ENCODE measurements at regions not wholly inside any gene's neighbourhood (a gene's known extent, or its start where the extent isn't known, plus 50 kb on each side); places are given as distances from the start of the nearest gene placed in this dataset.

DNA sequence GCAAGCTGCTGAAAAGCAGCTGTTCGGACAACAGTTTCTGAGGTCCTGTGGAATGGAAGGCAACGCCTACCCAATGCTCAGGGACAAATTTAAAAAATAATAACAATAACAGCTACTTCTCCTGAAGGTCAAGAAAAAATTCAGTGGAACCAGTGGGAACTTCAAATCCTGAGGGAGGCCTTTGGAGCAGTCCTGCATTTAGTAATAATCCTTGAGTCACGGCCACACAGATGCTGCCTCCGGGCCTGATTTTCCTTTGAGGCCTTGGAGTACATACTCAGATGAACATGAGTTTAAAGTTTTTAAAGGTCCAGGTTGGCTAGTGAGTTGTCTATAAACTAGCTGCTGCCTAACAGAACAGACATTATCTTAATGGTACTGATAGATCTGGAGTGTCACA, 268.0 kb downstream of the MSRB3 start:
- no peaks in the 10 kb centered on the region for H3K36me3 ChIP-seq (ENCODE audit: control insufficient read depth in 4 of 4, insufficient read depth in 4 of 4, low read length in 3 of 4)
- CTCF ChIA-PET: interaction anchor here (1.2 to 2.0 kb wide), 4 partner anchors 10 to 171 kb away, joined by 3 to 12 read pairs (median 4); no protein-coding TSS in a partner anchor
- H3K27ac ChIP-seq (ENCODE audit: insufficient read depth in 1 of 2, low read depth in 1 of 2, low read length in 2 of 2, poor library complexity in 1 of 2, severe bottlenecking in 2 of 2): no peak overlapping the region
- H3K4me1 ChIP-seq (ENCODE audit: control extremely low read depth in 1 of 4, control insufficient read depth in 4 of 4, insufficient read depth in 4 of 4, low read length in 3 of 4): no peaks in the 10 kb centered on the region
- H3K4me3 ChIP-seq (ENCODE audit: control insufficient read depth in 1 of 7, extremely low read depth in 1 of 7, insufficient read depth in 4 of 7, low read depth in 2 of 7, low read length in 6 of 7): no peak overlapping the region
- no peak for DNase-seq
- H3K9me3 ChIP-seq (ENCODE audit: control extremely low read depth in 1 of 5, control insufficient read depth in 4 of 5, insufficient read depth in 2 of 5, low read depth in 1 of 5, low read length in 4 of 5): peaks cover 0 to 5% (median 0%) of the 10 kb centered on the region in 5 experiments
- no peaks in the 10 kb centered on the region for H3K27me3 ChIP-seq (replicated peaks in 2 of 5; ENCODE audit: control insufficient read depth in 4 of 5, insufficient read depth in 5 of 5, low read length in 4 of 5)
- POLR2A ChIA-PET: no interaction called here
- 100% methylated on average over 4 of the region's 4 CpGs for WGBS (ENCODE audit: insufficient coverage)

DNA sequence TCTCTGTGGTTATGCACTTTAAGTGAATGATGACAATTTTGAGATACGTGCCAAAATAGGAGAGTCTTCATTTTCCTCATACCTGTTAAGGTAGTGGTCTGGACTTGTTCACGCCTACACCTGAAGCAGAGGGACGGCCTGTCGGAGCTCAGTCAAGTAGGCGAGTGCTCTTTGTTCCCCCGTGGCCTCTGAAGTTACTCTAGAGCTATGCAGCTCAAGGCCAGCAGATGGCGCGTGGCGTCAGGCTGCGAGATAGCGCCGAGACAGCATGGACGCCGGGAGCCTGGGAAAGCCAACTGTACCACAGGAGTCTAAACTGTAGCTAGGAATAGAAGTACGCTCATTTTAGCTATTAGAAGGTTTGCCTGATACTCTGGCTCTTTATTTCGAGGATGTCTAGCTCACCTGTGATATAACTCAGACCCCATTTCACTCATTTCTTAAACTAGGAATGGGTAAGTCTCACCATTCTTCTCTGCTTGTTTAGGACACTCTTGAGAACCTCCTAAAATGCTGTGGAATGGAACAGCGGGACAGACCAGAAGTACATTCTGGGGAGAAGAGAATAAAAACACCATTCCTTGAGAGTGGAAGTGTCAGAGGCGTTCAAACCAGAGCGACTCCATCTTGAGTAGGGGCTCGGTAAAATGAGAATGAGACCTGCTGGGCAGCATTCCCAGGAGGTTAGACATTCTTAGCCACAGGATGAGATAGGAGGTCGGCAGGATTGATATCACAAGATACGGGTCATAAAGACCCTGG, 267.4 kb upstream of the HMGA2 start:
- no peaks in the 10 kb centered on the region for H3K27me3 ChIP-seq (replicated peaks in 2 of 5; ENCODE audit: control insufficient read depth in 4 of 5, insufficient read depth in 5 of 5, low read length in 4 of 5)
- no peak overlapping the region for H3K27ac ChIP-seq (ENCODE audit: insufficient read depth in 1 of 2, low read depth in 1 of 2, low read length in 2 of 2, poor library complexity in 1 of 2, severe bottlenecking in 2 of 2)
- H3K36me3 ChIP-seq (ENCODE audit: control insufficient read depth in 4 of 4, insufficient read depth in 4 of 4, low read length in 3 of 4): no peaks in the 10 kb centered on the region
- ChIA-PET CTCF (interaction anchor here (0.6 to 2.0 kb wide), 24 partner anchors 9 to 479 kb away, joined by 3 to 12 read pairs (median 4); no protein-coding TSS in a partner anchor), POLR2A (interaction anchor here (0.5 kb wide), 1 partner anchor 1131 kb away, joined by 3 read pairs; no protein-coding TSS in a partner anchor)
- H3K9me3 ChIP-seq (ENCODE audit: control extremely low read depth in 1 of 5, control insufficient read depth in 4 of 5, insufficient read depth in 2 of 5, low read depth in 1 of 5, low read length in 4 of 5): peaks cover 0 to 3% (median 0%) of the 10 kb centered on the region in 5 experiments
- 33% methylated on average over 20 of the region's 22 CpGs for WGBS (ENCODE audit: insufficient coverage)
- peak; percentile 74 to 83 (median 77) for DNase-seq
- peaks cover 0 to 2% (median 1%) of the 10 kb centered on the region in 4 experiments for H3K4me1 ChIP-seq (ENCODE audit: control extremely low read depth in 1 of 4, control insufficient read depth in 4 of 4, insufficient read depth in 4 of 4, low read length in 3 of 4)
- H3K4me3 ChIP-seq (ENCODE audit: control insufficient read depth in 1 of 7, extremely low read depth in 1 of 7, insufficient read depth in 4 of 7, low read depth in 2 of 7, low read length in 6 of 7): peak overlapping the region in 2 of 7 experiments; percentile 23 to 44

DNA sequence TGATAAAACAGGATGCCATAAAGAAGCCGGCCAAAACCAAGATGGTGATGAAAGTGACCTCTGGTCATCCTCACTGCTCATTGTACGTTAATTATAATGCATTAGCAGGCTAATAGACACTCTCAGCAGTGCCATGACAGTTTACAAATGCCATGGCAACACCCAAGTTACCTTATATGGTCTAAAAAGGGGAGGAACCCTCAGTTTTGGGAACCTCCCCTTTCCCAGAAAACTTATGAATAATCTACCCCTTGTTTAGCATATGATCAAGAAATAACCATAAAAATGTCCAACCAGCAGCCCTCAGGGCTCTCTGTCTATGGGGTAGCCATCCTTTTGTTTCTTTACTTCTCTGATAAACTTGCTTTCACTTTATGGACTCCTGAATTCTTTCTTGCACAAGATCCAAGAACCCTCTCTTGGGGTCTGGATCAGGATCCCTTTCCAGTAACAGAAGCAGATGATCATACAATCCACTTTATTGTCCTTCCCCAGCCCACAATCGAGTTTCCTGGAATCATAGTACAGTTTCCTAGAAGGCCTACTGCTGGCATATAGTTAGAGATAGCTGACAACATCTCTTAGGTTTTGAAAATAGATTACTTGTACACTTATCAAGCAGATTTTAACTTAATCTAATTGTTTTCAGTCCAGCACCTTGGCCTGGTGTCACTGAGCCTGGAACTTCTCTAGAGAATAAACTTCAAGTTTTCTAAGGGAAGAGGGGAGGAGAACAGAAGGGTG, 266.7 kb upstream of the HMGA2 start:
- DNase-seq: peak in 1 of 3 donors; percentile 6
- Histone ChIP-seq H3K27me3 (replicated peaks in 2 of 5; ENCODE audit: control insufficient read depth in 4 of 5, insufficient read depth in 5 of 5, low read length in 4 of 5) (no peaks in the 10 kb centered on the region), H3K36me3 (ENCODE audit: control insufficient read depth in 4 of 4, insufficient read depth in 4 of 4, low read length in 3 of 4) (no peaks in the 10 kb centered on the region), H3K9me3 (ENCODE audit: control extremely low read depth in 1 of 5, control insufficient read depth in 4 of 5, insufficient read depth in 2 of 5, low read depth in 1 of 5, low read length in 4 of 5) (peaks cover 0 to 3% (median 0%) of the 10 kb centered on the region in 5 experiments), H3K4me1 (ENCODE audit: control extremely low read depth in 1 of 4, control insufficient read depth in 4 of 4, insufficient read depth in 4 of 4, low read length in 3 of 4) (peaks cover 0 to 2% (median 1%) of the 10 kb centered on the region in 4 experiments), H3K27ac (ENCODE audit: insufficient read depth in 1 of 2, low read depth in 1 of 2, low read length in 2 of 2, poor library complexity in 1 of 2, severe bottlenecking in 2 of 2) (no peak overlapping the region), H3K4me3 (ENCODE audit: control insufficient read depth in 1 of 7, extremely low read depth in 1 of 7, insufficient read depth in 4 of 7, low read depth in 2 of 7, low read length in 6 of 7) (no peak overlapping the region)
- WGBS (ENCODE audit: insufficient coverage): 92% methylated on average over 3 of the region's 3 CpGs
- ChIA-PET CTCF (interaction anchor here (0.8 to 2.0 kb wide), 15 partner anchors 11 to 478 kb away, joined by 3 to 12 read pairs (median 4); no protein-coding TSS in a partner anchor), POLR2A (no interaction called here)

DNA sequence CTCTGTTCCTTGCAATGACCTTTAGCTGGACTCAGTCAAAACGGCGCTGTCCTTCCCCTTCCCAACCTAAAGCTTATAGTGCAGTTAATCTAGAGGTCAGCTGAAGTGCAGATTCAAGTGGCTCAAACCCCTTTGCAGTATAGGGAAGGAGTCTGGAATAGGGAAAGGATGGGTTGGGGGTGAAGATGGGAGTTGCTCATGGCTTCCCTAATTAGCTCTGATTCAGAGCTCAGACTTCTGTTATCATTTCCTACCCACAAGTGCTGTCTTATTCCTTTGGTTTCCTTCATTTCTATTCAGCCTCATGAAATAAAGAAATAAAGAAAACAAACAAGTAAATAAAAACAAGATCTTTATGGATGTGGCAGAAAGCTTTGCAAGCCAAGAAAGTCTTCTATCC, 264.0 kb upstream of the HMGA2 start:
- DNase-seq: no peak
- CTCF ChIA-PET: interaction anchor here (1.5 to 2.5 kb wide), 4 partner anchors 24 to 527 kb away, joined by 3 to 8 read pairs (median 5); no protein-coding TSS in a partner anchor
- no peaks in the 10 kb centered on the region for H3K36me3 ChIP-seq (ENCODE audit: control insufficient read depth in 4 of 4, insufficient read depth in 4 of 4, low read length in 3 of 4)
- H3K27me3 ChIP-seq (replicated peaks in 2 of 5; ENCODE audit: control insufficient read depth in 4 of 5, insufficient read depth in 5 of 5, low read length in 4 of 5): no peaks in the 10 kb centered on the region
- H3K4me3 ChIP-seq (ENCODE audit: control insufficient read depth in 1 of 7, extremely low read depth in 1 of 7, insufficient read depth in 4 of 7, low read depth in 2 of 7, low read length in 6 of 7): no peak overlapping the region
- H3K9me3 ChIP-seq (ENCODE audit: control extremely low read depth in 1 of 5, control insufficient read depth in 4 of 5, insufficient read depth in 2 of 5, low read depth in 1 of 5, low read length in 4 of 5): peaks cover 0 to 3% (median 0%) of the 10 kb centered on the region in 5 experiments
- no peak overlapping the region for H3K27ac ChIP-seq (ENCODE audit: insufficient read depth in 1 of 2, low read depth in 1 of 2, low read length in 2 of 2, poor library complexity in 1 of 2, severe bottlenecking in 2 of 2)
- POLR2A ChIA-PET: no interaction called here
- WGBS (ENCODE audit: insufficient coverage): no CpG with 5 or more reads among the region's 2 CpGs
- H3K4me1 ChIP-seq (ENCODE audit: control extremely low read depth in 1 of 4, control insufficient read depth in 4 of 4, insufficient read depth in 4 of 4, low read length in 3 of 4): peaks cover 0 to 2% (median 1%) of the 10 kb centered on the region in 4 experiments

DNA sequence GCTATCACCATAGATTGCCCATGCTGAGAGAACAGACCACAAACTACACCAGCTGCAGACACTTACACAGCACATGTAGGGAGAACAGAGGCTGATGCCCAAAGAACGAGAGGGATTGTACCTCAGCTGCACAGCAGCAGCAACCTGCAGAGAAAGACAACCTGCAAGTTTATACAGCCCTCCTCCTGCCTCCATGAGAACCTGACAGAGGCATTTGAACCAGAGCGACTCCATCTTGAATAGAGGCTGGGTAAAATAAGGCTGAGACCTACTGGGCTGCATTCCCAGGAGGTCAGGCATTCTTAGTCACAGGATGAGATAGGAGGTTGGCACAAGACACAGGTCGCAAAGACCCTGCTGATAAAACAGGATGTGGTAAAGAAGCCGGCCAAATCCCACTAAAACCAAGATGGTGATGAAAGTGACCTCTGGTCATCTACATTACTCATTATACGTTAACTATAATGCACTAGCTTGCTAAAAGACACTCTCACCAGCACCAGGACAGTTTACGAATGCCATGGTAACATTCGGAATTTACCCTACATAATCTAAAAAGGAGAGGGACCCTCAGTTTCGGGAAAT, 262.4 kb upstream of the HMGA2 start:
- no peaks in the 10 kb centered on the region for H3K36me3 ChIP-seq (ENCODE audit: control insufficient read depth in 4 of 4, insufficient read depth in 4 of 4, low read length in 3 of 4)
- ChIA-PET POLR2A (no interaction called here), CTCF (interaction anchor here (1.1 to 2.5 kb wide), 3 partner anchors 10 to 527 kb away, joined by 3 to 5 read pairs (median 4); no protein-coding TSS in a partner anchor)
- peaks cover 5 to 10% (median 8%) of the 10 kb centered on the region in 4 experiments for H3K4me1 ChIP-seq (ENCODE audit: control extremely low read depth in 1 of 4, control insufficient read depth in 4 of 4, insufficient read depth in 4 of 4, low read length in 3 of 4)
- no peaks in the 10 kb centered on the region for H3K9me3 ChIP-seq (ENCODE audit: control extremely low read depth in 1 of 5, control insufficient read depth in 4 of 5, insufficient read depth in 2 of 5, low read depth in 1 of 5, low read length in 4 of 5)
- 94% methylated on average over 6 of the region's 8 CpGs for WGBS (ENCODE audit: insufficient coverage)
- H3K27me3 ChIP-seq (replicated peaks in 2 of 5; ENCODE audit: control insufficient read depth in 4 of 5, insufficient read depth in 5 of 5, low read length in 4 of 5): no peaks in the 10 kb centered on the region
- no peak overlapping the region for H3K27ac ChIP-seq (ENCODE audit: insufficient read depth in 1 of 2, low read depth in 1 of 2, low read length in 2 of 2, poor library complexity in 1 of 2, severe bottlenecking in 2 of 2)
- DNase-seq: no peak
- H3K4me3 ChIP-seq (ENCODE audit: control insufficient read depth in 1 of 7, extremely low read depth in 1 of 7, insufficient read depth in 4 of 7, low read depth in 2 of 7, low read length in 6 of 7): no peak overlapping the region

DNA sequence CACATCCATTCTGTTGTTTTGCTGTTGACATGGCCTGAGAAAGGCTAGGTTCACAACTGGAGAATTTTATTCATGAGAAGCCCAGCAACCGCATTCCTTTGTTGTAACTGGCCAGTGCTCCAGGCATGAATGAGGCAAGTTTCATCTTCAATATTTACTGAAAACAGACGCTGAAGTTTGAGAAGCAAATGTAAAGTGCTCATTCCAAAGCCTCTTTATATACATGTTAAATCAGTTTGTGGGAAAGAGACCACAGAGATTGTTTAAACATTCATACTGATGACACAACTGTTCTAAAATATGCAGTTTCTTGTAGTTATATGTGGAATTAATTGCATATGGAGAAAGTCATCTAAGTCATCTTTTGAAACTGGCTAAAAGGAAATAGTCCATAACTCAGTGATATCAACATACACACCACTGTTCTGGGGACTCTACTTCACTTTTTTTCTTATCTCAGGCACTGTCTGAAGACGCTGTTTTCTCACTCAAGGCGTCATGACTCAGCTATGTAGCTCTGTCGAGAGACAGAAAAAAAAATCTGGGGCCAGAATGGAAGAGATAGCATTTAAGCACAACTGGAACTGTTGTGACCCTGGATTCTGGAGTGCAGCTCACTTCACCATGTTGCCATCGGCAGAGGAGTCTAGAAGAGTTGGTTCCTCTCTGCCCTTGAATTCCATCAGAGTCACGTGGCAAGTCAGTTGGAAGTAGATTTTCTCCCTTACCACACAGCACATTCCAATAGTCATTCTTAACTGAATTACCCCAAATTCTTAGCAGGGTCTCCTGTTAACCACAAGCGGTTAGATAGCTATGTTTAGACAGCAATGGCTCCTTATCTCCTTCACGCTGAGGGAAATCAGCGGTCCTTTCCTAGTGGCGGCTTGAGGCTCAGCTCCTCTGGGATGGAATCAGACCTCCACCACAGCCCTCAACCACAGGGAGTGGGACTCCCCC, 258.4 kb upstream of the HMGA2 start:
- H3K4me1 ChIP-seq (ENCODE audit: control extremely low read depth in 1 of 4, control insufficient read depth in 4 of 4, insufficient read depth in 4 of 4, low read length in 3 of 4): peaks cover 5 to 9% (median 7%) of the 10 kb centered on the region in 4 experiments
- CTCF ChIA-PET: interaction anchor here (0.9 to 3.4 kb wide), 2 partner anchors 10 to 30 kb away, joined by 3 to 9 read pairs; no protein-coding TSS in a partner anchor
- POLR2A ChIA-PET: no interaction called here
- H3K27ac ChIP-seq (ENCODE audit: insufficient read depth in 1 of 2, low read depth in 1 of 2, low read length in 2 of 2, poor library complexity in 1 of 2, severe bottlenecking in 2 of 2): no peak overlapping the region
- peaks cover 0 to 4% (median 0%) of the 10 kb centered on the region in 5 experiments for H3K9me3 ChIP-seq (ENCODE audit: control extremely low read depth in 1 of 5, control insufficient read depth in 4 of 5, insufficient read depth in 2 of 5, low read depth in 1 of 5, low read length in 4 of 5)
- H3K36me3 ChIP-seq (ENCODE audit: control insufficient read depth in 4 of 4, insufficient read depth in 4 of 4, low read length in 3 of 4): no peaks in the 10 kb centered on the region
- peak overlapping the region in 1 of 7 experiments; percentile 6 for H3K4me3 ChIP-seq (ENCODE audit: control insufficient read depth in 1 of 7, extremely low read depth in 1 of 7, insufficient read depth in 4 of 7, low read depth in 2 of 7, low read length in 6 of 7)
- 36% methylated on average over 9 of the region's 11 CpGs for WGBS (ENCODE audit: insufficient coverage)
- no peaks in the 10 kb centered on the region for H3K27me3 ChIP-seq (replicated peaks in 2 of 5; ENCODE audit: control insufficient read depth in 4 of 5, insufficient read depth in 5 of 5, low read length in 4 of 5)
- peak; percentile 63 to 89 (median 80) for DNase-seq
